Fibroblast of lung (primary cell): ENCODE measurements at regions not wholly inside any gene's neighbourhood (a gene's known extent, or its start where the extent isn't known, plus 50 kb on each side); places are given as distances from the start of the nearest gene placed in this dataset.

Source experiments
- CTCF ChIP-seq, 2 donors: IDR thresholded peaks in 1 of 2; conservative IDR thresholded peaks in 1 of 2; 1 replicate in 1 of 2; 2 replicates in 1 of 2; pipeline ENCODE4 v1.5.1; 2011 to 2012; ENCODE audit warnings: low read length in 2 of 2, control low read depth in 1 of 2, inconsistent platforms in 1 of 2, low read depth in 1 of 2, mild to moderate bottlenecking in 1 of 2
- EZH2 ChIP-seq: IDR thresholded peaks from 2 replicates; pipeline ENCODE4 v1.5.1; 2012; ENCODE audit warnings: low read length, control low read depth, mild to moderate bottlenecking; ENCODE audit errors: missing control alignments

DNA sequence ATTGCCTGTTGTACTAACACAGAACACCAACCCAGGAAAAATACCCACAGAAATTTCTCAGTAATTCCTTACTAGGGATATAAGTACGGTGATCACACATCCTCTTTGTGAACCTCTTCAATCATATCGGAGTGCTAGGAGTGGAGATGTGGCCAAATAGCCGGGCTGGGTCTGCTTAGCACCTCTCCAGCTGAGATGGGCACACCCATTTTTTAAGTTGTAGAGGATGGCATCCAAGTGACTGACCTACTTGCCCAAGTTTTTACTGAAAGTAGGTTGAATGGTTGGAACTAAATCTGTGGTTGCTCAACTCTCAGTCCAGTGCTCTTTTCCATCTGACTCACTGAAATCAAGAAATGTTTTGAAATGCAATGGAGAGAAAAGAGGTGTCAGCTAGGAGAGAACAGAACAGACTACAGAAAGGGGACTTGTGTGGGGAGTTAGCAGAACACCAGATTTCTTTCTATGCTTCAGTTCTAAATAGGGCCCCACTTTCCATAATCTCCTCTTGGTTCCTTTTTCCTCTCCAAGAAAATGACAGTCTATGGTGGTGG, 68.7 kb upstream of the FSHR start:
- TF ChIP-seq CTCF (conservative IDR thresholded peaks at IDR 0.05 in 1 of 2, IDR thresholded peaks at IDR 0.05 in 1 of 2; ENCODE audit: low read depth in 1 of 2, low read length in 2 of 2) (no peak), EZH2 (no peak)
